ENCODE measurements at regions not wholly inside any gene's neighbourhood (a gene's known extent, or its start where the extent isn't known, plus 50 kb on each side); places are given as distances from the start of the nearest gene placed in this dataset.

DNA sequence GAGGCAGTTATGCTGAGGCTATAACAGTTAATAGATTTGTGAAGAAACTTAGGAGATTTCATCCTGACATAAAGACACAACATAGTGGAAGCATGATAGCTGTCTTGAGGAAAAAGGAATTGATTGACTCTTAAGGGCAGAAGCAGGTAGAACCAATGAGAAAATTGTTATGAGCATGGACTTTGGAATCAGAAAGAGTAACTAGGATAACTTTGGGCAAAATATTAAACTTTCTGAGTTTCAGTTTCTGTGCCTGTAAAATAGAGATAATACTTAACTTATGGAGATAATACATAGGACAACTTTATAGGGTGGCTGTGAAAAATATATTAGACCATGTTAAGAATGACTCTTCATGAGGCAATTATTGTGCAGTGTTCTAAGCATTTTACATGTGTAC lies 696.5 kb downstream of the CDH11 start:
- TF ChIP-seq, protein P1, sequence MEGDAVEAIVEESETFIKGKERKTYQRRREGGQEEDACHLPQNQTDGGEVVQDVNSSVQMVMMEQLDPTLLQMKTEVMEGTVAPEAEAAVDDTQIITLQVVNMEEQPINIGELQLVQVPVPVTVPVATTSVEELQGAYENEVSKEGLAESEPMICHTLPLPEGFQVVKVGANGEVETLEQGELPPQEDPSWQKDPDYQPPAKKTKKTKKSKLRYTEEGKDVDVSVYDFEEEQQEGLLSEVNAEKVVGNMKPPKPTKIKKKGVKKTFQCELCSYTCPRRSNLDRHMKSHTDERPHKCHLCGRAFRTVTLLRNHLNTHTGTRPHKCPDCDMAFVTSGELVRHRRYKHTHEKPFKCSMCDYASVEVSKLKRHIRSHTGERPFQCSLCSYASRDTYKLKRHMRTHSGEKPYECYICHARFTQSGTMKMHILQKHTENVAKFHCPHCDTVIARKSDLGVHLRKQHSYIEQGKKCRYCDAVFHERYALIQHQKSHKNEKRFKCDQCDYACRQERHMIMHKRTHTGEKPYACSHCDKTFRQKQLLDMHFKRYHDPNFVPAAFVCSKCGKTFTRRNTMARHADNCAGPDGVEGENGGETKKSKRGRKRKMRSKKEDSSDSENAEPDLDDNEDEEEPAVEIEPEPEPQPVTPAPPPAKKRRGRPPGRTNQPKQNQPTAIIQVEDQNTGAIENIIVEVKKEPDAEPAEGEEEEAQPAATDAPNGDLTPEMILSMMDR (IDR thresholded peaks at IDR 0.05) = no peak
- TF ChIP-seq POLR2AphosphoS5 (IDR thresholded peaks at IDR 0.05; ENCODE audit: insufficient read depth in 1 of 2, low read depth in 1 of 2) = no peak

All from vagina (tissue), 2 donors.